HepG2 (cell line): ENCODE measurements at regions not wholly inside any gene's neighbourhood (a gene's known extent, or its start where the extent isn't known, plus 50 kb on each side); places are given as distances from the start of the nearest gene placed in this dataset.

ENCODE experiments used
- ATAC-seq: fragments of 200-7000 bp; cut with Tn5 transposase; 3 replicates; pipeline ENCODE4 v1.9.1; 2020; ENCODE audit warnings: mild to moderate bottlenecking, moderate library complexity
- BruUV-seq: library from RNA; stranded (reverse); fragments of 400-500 nt; replicated peaks from 2 replicates; lab custom pipeline; 2021; lab: Mats Ljungman, UMichigan
- CTCF ChIA-PET: fragments of 300-600 bp; formaldehyde crosslinking; extraction: SDS; loops from one replicate; lab custom pipeline; 2021; ENCODE audit warnings: low total read pairs, inconsistent platforms, low intra/inter-chr PET ratio; lab: Yijun Ruan, JAX
- POLR2A ChIA-PET: fragments of 350-600 bp; sonication (Branson Sonifier 250); formaldehyde crosslinking; loops from one replicate; lab custom pipeline; 2020; ENCODE audit warnings: antibody characterized with exemption, inconsistent platforms; lab: Yijun Ruan, JAX
- DNase-seq: peaks from one replicate; pipeline ENCODE4 v3.0.0-alpha.2; 2015; ENCODE audit warnings: low spot score
- FAIRE-seq: peaks from 3 replicates; lab custom pipeline; 2011; peaks lifted over from hg19 to GRCh38; lab: Jason Lieb, UNC
- H2AFZ ChIP-seq: one replicate; pipeline ENCODE4 v1.6.1; 2011; ENCODE audit warnings: low read length, inconsistent platforms
- H3K27ac ChIP-seq: fragments of 300-600 bp; 3 replicates; pipeline ENCODE4 v1.8.0; 2011; ENCODE audit warnings: mixed run types, mild to moderate bottlenecking, mixed read lengths, low read length, inconsistent platforms; ENCODE audit not compliant: insufficient read depth; ENCODE audit errors: extremely low read length
- H3K27me3 ChIP-seq, 2 experiments: fragments of 200-600 bp in 1 of 2; 2 replicates in 1 of 2; 3 replicates in 1 of 2; pipeline versions ENCODE4 v1.6.0 to v1.8.0; 2011; ENCODE audit warnings: low read length in 2 of 2, mild to moderate bottlenecking in 2 of 2, moderate library complexity in 2 of 2, inconsistent platforms in 1 of 2; ENCODE audit not compliant: insufficient read depth in 2 of 2, control insufficient read depth in 1 of 2
- H3K36me3 ChIP-seq, 2 experiments: fragments of 200-600 bp in 1 of 2; replicated peaks in 1 of 2; 2 replicates in 1 of 2; 3 replicates in 1 of 2; pipeline versions ENCODE4 v1.5.1 to v1.8.0; 2011; ENCODE audit warnings: low read length in 2 of 2, inconsistent platforms in 1 of 2; ENCODE audit not compliant: insufficient read depth in 2 of 2, control insufficient read depth in 1 of 2
- H3K4me1 ChIP-seq: 2 replicates; pipeline ENCODE4 v1.5.1; 2012; ENCODE audit warnings: low read length, inconsistent platforms; ENCODE audit not compliant: insufficient read depth
- H3K4me2 ChIP-seq: 2 replicates; pipeline ENCODE4 v1.6.0; 2011; ENCODE audit warnings: low read depth, low read length, inconsistent platforms
- H3K4me3 ChIP-seq, 3 experiments: fragments of 200-600 bp in 1 of 3; sonication (generic), shearing (Covaris generic) in 1 of 3; replicated peaks in 1 of 3; 2 replicates each; pipeline ENCODE4 v1.5.1; 2011 to 2016; ENCODE audit warnings: low read length in 3 of 3, inconsistent platforms in 2 of 3, low read depth in 2 of 3, mild to moderate bottlenecking in 2 of 3, control low read depth in 1 of 3, mixed read lengths in 1 of 3; ENCODE audit not compliant: insufficient read depth in 1 of 3
- H3K79me2 ChIP-seq: one replicate; pipeline ENCODE4 v1.6.1; 2011; ENCODE audit warnings: low read length, inconsistent platforms; ENCODE audit not compliant: insufficient read depth
- H3K9ac ChIP-seq: 2 replicates; pipeline ENCODE4 v1.6.0; 2011; ENCODE audit warnings: mild to moderate bottlenecking, low read depth, low read length, inconsistent platforms; ENCODE audit not compliant: insufficient read depth
- H3K9me3 ChIP-seq: 2 replicates; pipeline ENCODE4 v1.5.1; 2012; ENCODE audit warnings: mild to moderate bottlenecking, low read length
- H4K20me1 ChIP-seq: 2 replicates; pipeline ENCODE4 v1.6.0; 2011; ENCODE audit warnings: inconsistent platforms, mild to moderate bottlenecking, low read length, moderate library complexity; ENCODE audit not compliant: insufficient read depth
- AGO2 ChIP-seq: fragments of 200-400 bp; formaldehyde crosslinking; optimal IDR thresholded peaks from 2 replicates; pipeline ENCODE3; 2017; ENCODE audit warnings: mild to moderate bottlenecking, low read depth, low read length, moderate library complexity
- ARNT ChIP-seq: fragments of 450-650 bp; IDR thresholded peaks from 2 replicates; pipeline ENCODE4 v1.6.1; 2017
- EEA1 ChIP-seq: sonication (generic); formaldehyde crosslinking; IDR thresholded peaks from 2 replicates; pipeline ENCODE4 v1.5.1; 2020; ENCODE audit warnings: mild to moderate bottlenecking, missing genetic modification reagents, borderline replicate concordance
- HNF4A ChIP-seq: sonication (generic); formaldehyde crosslinking; IDR thresholded peaks from 2 replicates; pipeline ENCODE4 v1.4.0; 2020; ENCODE audit warnings: missing genetic modification reagents
- KLF9 ChIP-seq: IDR thresholded peaks from 2 replicates; pipeline ENCODE4 v1.6.1; 2016; ENCODE audit warnings: low read depth
- MAFG ChIP-seq: sonication (generic); formaldehyde crosslinking; IDR thresholded peaks from 2 replicates; pipeline ENCODE4 v1.5.1; 2020; ENCODE audit warnings: mild to moderate bottlenecking, missing genetic modification reagents
- RBM22 ChIP-seq: fragments of 200-400 bp; formaldehyde crosslinking; optimal IDR thresholded peaks from 2 replicates; pipeline ENCODE3; 2017; ENCODE audit warnings: mild to moderate bottlenecking, low read length, moderate library complexity
- SOX13 ChIP-seq, 3 experiments: fragments of 450-650 bp in 1 of 3; sonication (generic) in 1 of 3; formaldehyde crosslinking in 1 of 3; IDR thresholded peaks in 2 of 3; conservative IDR thresholded peaks in 1 of 3; 2 replicates each; pipeline versions ENCODE4 v1.5.0 to v1.6.1; 2016 to 2020; ENCODE audit warnings: antibody characterized with exemption in 1 of 3, mild to moderate bottlenecking in 1 of 3, missing compliant biosample characterization in 1 of 3, missing genetic modification reagents in 1 of 3, moderate library complexity in 1 of 3
- SOX5 ChIP-seq: IDR thresholded peaks from 2 replicates; pipeline ENCODE4 v1.6.1; 2016; ENCODE audit warnings: borderline replicate concordance
- SRSF1 ChIP-seq: fragments of 200-400 bp; formaldehyde crosslinking; optimal IDR thresholded peaks from 2 replicates; pipeline ENCODE3; 2017; ENCODE audit warnings: mild to moderate bottlenecking, low read depth, low read length, moderate library complexity
- TBP ChIP-seq: sonication (generic); formaldehyde crosslinking; IDR thresholded peaks from 2 replicates; pipeline ENCODE4 v1.5.0; 2020; ENCODE audit warnings: missing genetic modification reagents
- ZBTB7B ChIP-seq: sonication (generic); formaldehyde crosslinking; IDR thresholded peaks from 2 replicates; pipeline ENCODE4 v1.4.0; 2020; ENCODE audit warnings: missing genetic modification reagents
- ZEB1 ChIP-seq: IDR thresholded peaks from 2 replicates; pipeline ENCODE4 v1.6.1; 2012; ENCODE audit warnings: mild to moderate bottlenecking, low read depth, inconsistent platforms; ENCODE audit not compliant: insufficient replicate concordance
- ZNF777 ChIP-seq: sonication (generic); formaldehyde crosslinking; IDR thresholded peaks from 2 replicates; pipeline ENCODE4 v1.4.0; 2020; ENCODE audit warnings: missing genetic modification reagents
- WGBS: methylation state at CpG from one replicate; pipeline ENCODE4 v1.1.6; 2017; ENCODE audit warnings: low lambda C conversion rate; 5-methylcytosine and 5-hydroxymethylcytosine counted together
- in situ Hi-C: cut with HindIII; loops from 2 replicates; pipeline ENCODE4 v1.10.0; 2017; ENCODE audit warnings: low pct_unique_long_range_greater_than_20kb; ENCODE audit not compliant: extremely low pct_ligation_motif_present
- intact Hi-C: fragments of 100-400 bp; cut with micrococcal nuclease; formaldehyde crosslinking; loops from one replicate; pipeline ENCODE4 v1.10.0; 2022; ENCODE audit not compliant: unreplicated experiment
- TF ChIP-seq, protein P1 (sequence below): sonication (generic); formaldehyde crosslinking; IDR thresholded peaks from 2 replicates; pipeline ENCODE4 v1.5.0; 2020; ENCODE audit warnings: missing genetic modification reagents
- TF ChIP-seq, protein P2 (sequence below): sonication (generic); formaldehyde crosslinking; IDR thresholded peaks from 2 replicates; pipeline ENCODE4 v1.4.0; 2020; ENCODE audit warnings: missing genetic modification reagents

DNA sequence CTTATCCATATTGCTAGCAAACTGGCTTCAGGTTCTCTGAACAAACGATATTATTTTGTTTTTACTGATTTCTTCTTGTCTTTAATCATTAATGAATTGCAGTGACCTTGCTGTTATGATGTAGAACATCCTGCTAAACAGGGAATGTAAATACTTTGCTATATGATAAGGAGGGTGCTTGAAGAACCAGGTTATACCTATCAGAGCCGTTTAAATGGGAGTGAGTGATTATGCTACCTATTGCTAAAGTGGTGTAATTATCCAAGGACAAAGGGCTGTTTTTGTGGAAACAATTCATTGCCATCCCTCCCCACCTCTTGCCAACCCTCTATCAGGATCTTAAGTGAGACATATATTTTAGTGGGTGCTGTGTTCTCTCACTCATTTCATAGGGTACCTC is 788.9 kb downstream of the RPA4 start:
- H3K27me3 ChIP-seq: no peaks in the 10 kb centered on the region
- BruUV-seq: no TSS peak
- TF ChIP-seq HNF4A (CRISPR knock-in tag) (no peak), ZNF777 (CRISPR knock-in tag) (no peak), SRSF1 (no peak), SOX5 (no peak), SOX13 (IDR thresholded peaks at IDR 0.05) (no peak), SOX13 (CRISPR knock-in tag; conservative IDR thresholded peaks at IDR 0.05 in 1 of 2, IDR thresholded peaks at IDR 0.05 in 1 of 2) (no peak), EEA1 (CRISPR knock-in tag) (no peak), RBM22 (no peak), KLF9 (CRISPR knock-in tag) (no peak), ZBTB7B (CRISPR knock-in tag) (no peak)
- TF ChIP-seq, protein P1, sequence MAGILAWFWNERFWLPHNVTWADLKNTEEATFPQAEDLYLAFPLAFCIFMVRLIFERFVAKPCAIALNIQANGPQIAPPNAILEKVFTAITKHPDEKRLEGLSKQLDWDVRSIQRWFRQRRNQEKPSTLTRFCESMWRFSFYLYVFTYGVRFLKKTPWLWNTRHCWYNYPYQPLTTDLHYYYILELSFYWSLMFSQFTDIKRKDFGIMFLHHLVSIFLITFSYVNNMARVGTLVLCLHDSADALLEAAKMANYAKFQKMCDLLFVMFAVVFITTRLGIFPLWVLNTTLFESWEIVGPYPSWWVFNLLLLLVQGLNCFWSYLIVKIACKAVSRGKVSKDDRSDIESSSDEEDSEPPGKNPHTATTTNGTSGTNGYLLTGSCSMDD (CRISPR knock-in tag): no peak
- no peaks in the 10 kb centered on the region for H4K20me1 ChIP-seq
- H3K79me2 ChIP-seq: no peaks in the 10 kb centered on the region
- H2AFZ ChIP-seq: no peak overlapping the region
- in situ Hi-C loops (no loop called here), intact Hi-C loops (no loop called here)
- H3K27ac ChIP-seq: no peak overlapping the region
- H3K4me1 ChIP-seq: no peaks in the 10 kb centered on the region
- ChIA-PET CTCF (no interaction called here), POLR2A (no interaction called here)
- no peak overlapping the region for H3K4me2 ChIP-seq
- H3K36me3 ChIP-seq: no peaks in the 10 kb centered on the region
- H3K9ac ChIP-seq: no peak overlapping the region
- 38% methylated on average over 2 of the region's 2 CpGs for WGBS
- DNase-seq: no peak
- H3K4me3 ChIP-seq: no peak overlapping the region
- no peaks in the 10 kb centered on the region for H3K9me3 ChIP-seq
- no peak for FAIRE-seq
- ATAC-seq: no peak

DNA sequence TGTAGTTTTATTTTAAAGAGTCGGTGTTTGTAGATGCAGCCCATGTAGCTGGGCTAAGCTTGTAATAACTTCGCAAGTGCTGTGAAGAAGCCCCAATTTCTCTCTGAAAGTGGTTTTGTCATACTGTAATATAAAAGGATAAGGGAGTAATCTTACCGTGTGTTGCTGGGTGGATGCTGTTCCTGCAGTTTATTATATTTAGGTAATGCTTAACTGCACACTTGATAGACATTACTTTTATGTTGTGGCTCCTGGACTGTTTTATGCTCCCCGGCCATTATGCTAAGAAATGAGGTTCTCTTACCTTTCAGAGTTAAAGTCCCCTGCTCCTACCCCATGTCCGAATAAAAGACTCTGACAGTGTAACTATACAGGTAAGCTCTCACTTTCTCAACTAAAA is 789.4 kb downstream of the RPA4 start:
- Histone ChIP-seq H3K9ac (no peak overlapping the region), H3K4me2 (no peak overlapping the region), H2AFZ (no peak overlapping the region), H3K9me3 (no peaks in the 10 kb centered on the region), H3K4me1 (no peaks in the 10 kb centered on the region), H3K36me3 (no peaks in the 10 kb centered on the region), H3K4me3 (no peak overlapping the region), H3K27ac (no peak overlapping the region), H3K27me3 (no peaks in the 10 kb centered on the region), H4K20me1 (no peaks in the 10 kb centered on the region), H3K79me2 (no peaks in the 10 kb centered on the region)
- no peak for ATAC-seq
- intact Hi-C loops: no loop called here
- ChIA-PET CTCF (no interaction called here), POLR2A (no interaction called here)
- TF ChIP-seq SRSF1: no peak
- TF ChIP-seq, protein P2, sequence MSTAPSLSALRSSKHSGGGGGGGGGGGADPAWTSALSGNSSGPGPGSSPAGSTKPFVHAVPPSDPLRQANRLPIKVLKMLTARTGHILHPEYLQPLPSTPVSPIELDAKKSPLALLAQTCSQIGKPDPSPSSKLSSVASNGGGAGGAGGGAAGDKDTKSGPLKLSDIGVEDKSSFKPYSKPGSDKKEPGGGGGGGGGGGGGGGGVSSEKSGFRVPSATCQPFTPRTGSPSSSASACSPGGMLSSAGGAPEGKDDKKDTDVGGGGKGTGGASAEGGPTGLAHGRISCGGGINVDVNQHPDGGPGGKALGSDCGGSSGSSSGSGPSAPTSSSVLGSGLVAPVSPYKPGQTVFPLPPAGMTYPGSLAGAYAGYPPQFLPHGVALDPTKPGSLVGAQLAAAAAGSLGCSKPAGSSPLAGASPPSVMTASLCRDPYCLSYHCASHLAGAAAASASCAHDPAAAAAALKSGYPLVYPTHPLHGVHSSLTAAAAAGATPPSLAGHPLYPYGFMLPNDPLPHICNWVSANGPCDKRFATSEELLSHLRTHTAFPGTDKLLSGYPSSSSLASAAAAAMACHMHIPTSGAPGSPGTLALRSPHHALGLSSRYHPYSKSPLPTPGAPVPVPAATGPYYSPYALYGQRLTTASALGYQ (CRISPR knock-in tag): no peak
- no peak for TF ChIP-seq ARNT
- TF ChIP-seq MAFG (CRISPR knock-in tag): no peak
- no peak for TF ChIP-seq ZEB1
- TF ChIP-seq AGO2: no peak
- no peak for TF ChIP-seq TBP (CRISPR knock-in tag)
- FAIRE-seq: no peak
- DNase-seq: no peak
- no TSS peak for BruUV-seq
- in situ Hi-C loops: no loop called here
- WGBS: 13% methylated on average over 3 of the region's 5 CpGs
